Epithelial cell of esophagus (primary cell): ENCODE measurements at regions not wholly inside any gene's neighbourhood (a gene's known extent, or its start where the extent isn't known, plus 50 kb on each side); places are given as distances from the start of the nearest gene placed in this dataset.

Experiments used
- DNase-seq: peaks from one replicate; pipeline ENCODE4 v3.0.0; 2010; ENCODE audit warnings: low read depth
- H3K4me3 ChIP-seq: 2 replicates; pipeline ENCODE4 v1.5.1; 2011; ENCODE audit warnings: mild to moderate bottlenecking, low read length, control low read depth
- CTCF ChIP-seq: IDR thresholded peaks from 2 replicates; pipeline ENCODE4 v1.5.1; 2011; ENCODE audit warnings: low read depth, mild to moderate bottlenecking, low read length, control low read depth, inconsistent platforms; ENCODE audit not compliant: insufficient read depth; ENCODE audit errors: missing control alignments

GRCh38 chr4:136219592-136220125, 1312.6 kb downstream of the PCDH18 start:
- H3K4me3 ChIP-seq = no peak overlapping the region
- no peak for DNase-seq
- no peak for TF ChIP-seq CTCF

- H3K4me3 ChIP-seq = no peak overlapping the region
- no peak for TF ChIP-seq CTCF
- no peak for DNase-seq
Observed at GRCh38 chr4:136203199-136203598, 1329.1 kb downstream of the PCDH18 start.

- no peak for TF ChIP-seq CTCF
- H3K4me3 ChIP-seq = no peak overlapping the region
- DNase-seq = no peak
Observed at GRCh38 chr4:136198358-136198757, 1333.9 kb downstream of the PCDH18 start.

GRCh38 chr4:136194962-136195361, 1337.3 kb downstream of the PCDH18 start:
- no peak overlapping the region for H3K4me3 ChIP-seq
- TF ChIP-seq CTCF = no peak
- DNase-seq = no peak

- DNase-seq = no peak
- no peak for TF ChIP-seq CTCF
- no peak overlapping the region for H3K4me3 ChIP-seq
Observed at GRCh38 chr4:136186650-136187049, 1345.6 kb downstream of the PCDH18 start.

- H3K4me3 ChIP-seq = no peak overlapping the region
- DNase-seq = no peak
- TF ChIP-seq CTCF = no peak
Observed at GRCh38 chr4:136183513-136183912, 1348.8 kb downstream of the PCDH18 start.

GRCh38 chr4:136156947-136157346, 1375.3 kb downstream of the PCDH18 start:
- no peak for TF ChIP-seq CTCF
- H3K4me3 ChIP-seq = no peak overlapping the region
- no peak for DNase-seq
